VCaP (cell line): ENCODE measurements at regions not wholly inside any gene's neighbourhood (a gene's known extent, or its start where the extent isn't known, plus 50 kb on each side); places are given as distances from the start of the nearest gene placed in this dataset.

Experiments
- H3K27ac ChIP-seq: fragments of 450-650 bp; 2 replicates; pipeline ENCODE4 v1.5.1; 2017
- TF ChIP-seq, protein P1 (sequence below): fragments of 450-650 bp; conservative IDR thresholded peaks from 2 replicates; pipeline ENCODE4 v1.5.1; 2017; ENCODE audit warnings: mild to moderate bottlenecking, moderate library complexity

DNA sequence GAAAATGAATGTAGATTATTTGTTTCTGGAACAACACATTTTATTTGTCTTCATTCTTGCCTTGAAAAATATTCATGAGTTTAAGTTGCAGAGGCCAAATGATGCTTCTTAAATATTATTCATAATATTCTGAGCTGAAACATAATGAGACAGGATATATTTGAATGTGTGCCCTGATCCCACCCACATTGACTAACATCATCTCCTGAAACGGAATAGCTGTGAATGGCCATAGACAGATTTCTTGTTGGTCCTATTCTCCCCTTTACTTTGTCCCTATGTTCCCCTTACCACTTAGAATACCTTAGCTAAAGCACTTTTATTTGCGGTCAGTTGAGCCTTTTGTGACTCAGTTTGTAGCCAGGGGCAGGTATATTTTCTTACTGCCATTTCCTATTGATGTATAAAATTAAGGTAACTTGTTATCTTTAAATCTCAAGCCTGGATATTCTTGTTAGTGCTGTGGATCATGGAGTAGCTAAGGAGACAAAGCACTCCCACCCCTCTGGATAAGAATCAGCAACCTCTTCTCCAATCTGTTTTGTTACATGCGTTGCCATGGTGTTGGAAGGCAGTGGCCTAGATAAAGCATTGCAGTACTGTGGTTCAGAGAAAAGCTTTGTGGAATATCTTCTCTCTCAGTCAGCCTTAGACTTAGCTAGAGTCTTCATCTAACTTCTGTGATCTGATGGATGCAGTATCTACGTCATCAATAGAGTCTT is 478.5 kb upstream of the DEPDC1 start:
- TF ChIP-seq, protein P1, sequence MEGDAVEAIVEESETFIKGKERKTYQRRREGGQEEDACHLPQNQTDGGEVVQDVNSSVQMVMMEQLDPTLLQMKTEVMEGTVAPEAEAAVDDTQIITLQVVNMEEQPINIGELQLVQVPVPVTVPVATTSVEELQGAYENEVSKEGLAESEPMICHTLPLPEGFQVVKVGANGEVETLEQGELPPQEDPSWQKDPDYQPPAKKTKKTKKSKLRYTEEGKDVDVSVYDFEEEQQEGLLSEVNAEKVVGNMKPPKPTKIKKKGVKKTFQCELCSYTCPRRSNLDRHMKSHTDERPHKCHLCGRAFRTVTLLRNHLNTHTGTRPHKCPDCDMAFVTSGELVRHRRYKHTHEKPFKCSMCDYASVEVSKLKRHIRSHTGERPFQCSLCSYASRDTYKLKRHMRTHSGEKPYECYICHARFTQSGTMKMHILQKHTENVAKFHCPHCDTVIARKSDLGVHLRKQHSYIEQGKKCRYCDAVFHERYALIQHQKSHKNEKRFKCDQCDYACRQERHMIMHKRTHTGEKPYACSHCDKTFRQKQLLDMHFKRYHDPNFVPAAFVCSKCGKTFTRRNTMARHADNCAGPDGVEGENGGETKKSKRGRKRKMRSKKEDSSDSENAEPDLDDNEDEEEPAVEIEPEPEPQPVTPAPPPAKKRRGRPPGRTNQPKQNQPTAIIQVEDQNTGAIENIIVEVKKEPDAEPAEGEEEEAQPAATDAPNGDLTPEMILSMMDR = no peak

GRCh38 chr1:68976916-68977610 is 480.2 kb upstream of the DEPDC1 start:
- TF ChIP-seq, protein P1 = no peak
- no peak overlapping the region for H3K27ac ChIP-seq

More for the DNA sequence above, 478.5 kb upstream of the DEPDC1 start:
- H3K27ac ChIP-seq = no peak overlapping the region

GRCh38 chr1:68979891-68980290 is 483.0 kb upstream of the DEPDC1 start:
- TF ChIP-seq, protein P1 = no peak
- H3K27ac ChIP-seq = no peak overlapping the region

DNA sequence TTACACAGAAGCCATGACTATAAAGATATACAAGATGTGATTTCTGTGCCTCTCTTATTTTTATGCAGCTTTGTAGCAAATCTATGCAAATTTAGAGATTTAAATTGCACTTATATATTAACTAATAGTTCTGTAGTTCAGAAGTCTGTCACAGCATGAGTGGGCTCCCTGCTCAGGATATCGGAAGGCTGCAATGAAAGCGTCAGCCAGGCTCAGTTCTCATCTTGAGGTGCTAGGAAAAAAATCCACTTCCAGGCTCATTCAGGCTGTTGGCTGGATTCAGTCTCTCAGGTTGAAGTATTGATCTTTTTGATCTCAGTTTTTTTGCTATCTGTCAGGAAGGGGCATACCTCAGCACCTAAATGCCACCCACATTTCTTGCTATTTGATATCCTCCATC is 487.4 kb upstream of the DEPDC1 start:
- TF ChIP-seq, protein P1 = no peak
- H3K27ac ChIP-seq = no peak overlapping the region

GRCh38 chr1:68994096-68994495 is 497.2 kb upstream of the DEPDC1 start:
- TF ChIP-seq, protein P1 = no peak
- no peak overlapping the region for H3K27ac ChIP-seq

GRCh38 chr1:69016468-69016867 is 519.6 kb upstream of the DEPDC1 start:
- H3K27ac ChIP-seq = no peak overlapping the region
- TF ChIP-seq, protein P1 = peak; percentile 63

GRCh38 chr1:69029649-69030048 is 532.8 kb upstream of the DEPDC1 start:
- H3K27ac ChIP-seq = no peak overlapping the region
- TF ChIP-seq, protein P1 = no peak
